Esophagus (tissue), 2 donors: ENCODE measurements at regions not wholly inside any gene's neighbourhood (a gene's known extent, or its start where the extent isn't known, plus 50 kb on each side); places are given as distances from the start of the nearest gene placed in this dataset.

ENCODE experiments used
- H3K27ac ChIP-seq, 2 donors: one replicate each; pipeline ENCODE4 v1.5.1; 2013; ENCODE audit warnings: low read depth in 2 of 2, mild to moderate bottlenecking in 2 of 2, inconsistent platforms in 1 of 2, low read length in 1 of 2, moderate library complexity in 1 of 2
- H3K27me3 ChIP-seq, 2 donors: one replicate each; pipeline ENCODE4 v1.6.1; 2013; ENCODE audit warnings: low read length in 2 of 2, control low read depth in 1 of 2, mild to moderate bottlenecking in 1 of 2; ENCODE audit not compliant: insufficient read depth in 2 of 2, control insufficient read depth in 1 of 2
- H3K36me3 ChIP-seq, 2 donors: one replicate each; pipeline ENCODE4 v1.6.1; 2013; ENCODE audit warnings: low read length in 1 of 2; ENCODE audit not compliant: control insufficient read depth in 2 of 2, insufficient read depth in 2 of 2
- H3K4me1 ChIP-seq, 2 donors: one replicate each; pipeline ENCODE4 v1.6.1; 2013; ENCODE audit warnings: low read length in 1 of 2; ENCODE audit not compliant: control insufficient read depth in 2 of 2, insufficient read depth in 2 of 2
- H3K4me3 ChIP-seq, 2 donors: one replicate each; pipeline ENCODE4 v1.5.1; 2013; ENCODE audit warnings: low read length in 2 of 2, mild to moderate bottlenecking in 2 of 2, low read depth in 1 of 2, moderate library complexity in 1 of 2
- H3K9me3 ChIP-seq, 2 donors: one replicate each; pipeline ENCODE4 v1.6.1; 2013; ENCODE audit warnings: mild to moderate bottlenecking in 2 of 2, low read depth in 1 of 2, low read length in 1 of 2, moderate library complexity in 1 of 2; ENCODE audit not compliant: control insufficient read depth in 2 of 2, insufficient read depth in 1 of 2
- WGBS, 2 donors: extraction: QIAGEN DNeasy Blood & Tissue Kit; methylation state at CpG; one replicate each; pipeline ENCODE4 v1.1.7; 2013; 5-methylcytosine and 5-hydroxymethylcytosine counted together
- donor health status: healthy with polysubstance abuse.
- donor health status: Bipolar disorder and iron deficiency.

DNA sequence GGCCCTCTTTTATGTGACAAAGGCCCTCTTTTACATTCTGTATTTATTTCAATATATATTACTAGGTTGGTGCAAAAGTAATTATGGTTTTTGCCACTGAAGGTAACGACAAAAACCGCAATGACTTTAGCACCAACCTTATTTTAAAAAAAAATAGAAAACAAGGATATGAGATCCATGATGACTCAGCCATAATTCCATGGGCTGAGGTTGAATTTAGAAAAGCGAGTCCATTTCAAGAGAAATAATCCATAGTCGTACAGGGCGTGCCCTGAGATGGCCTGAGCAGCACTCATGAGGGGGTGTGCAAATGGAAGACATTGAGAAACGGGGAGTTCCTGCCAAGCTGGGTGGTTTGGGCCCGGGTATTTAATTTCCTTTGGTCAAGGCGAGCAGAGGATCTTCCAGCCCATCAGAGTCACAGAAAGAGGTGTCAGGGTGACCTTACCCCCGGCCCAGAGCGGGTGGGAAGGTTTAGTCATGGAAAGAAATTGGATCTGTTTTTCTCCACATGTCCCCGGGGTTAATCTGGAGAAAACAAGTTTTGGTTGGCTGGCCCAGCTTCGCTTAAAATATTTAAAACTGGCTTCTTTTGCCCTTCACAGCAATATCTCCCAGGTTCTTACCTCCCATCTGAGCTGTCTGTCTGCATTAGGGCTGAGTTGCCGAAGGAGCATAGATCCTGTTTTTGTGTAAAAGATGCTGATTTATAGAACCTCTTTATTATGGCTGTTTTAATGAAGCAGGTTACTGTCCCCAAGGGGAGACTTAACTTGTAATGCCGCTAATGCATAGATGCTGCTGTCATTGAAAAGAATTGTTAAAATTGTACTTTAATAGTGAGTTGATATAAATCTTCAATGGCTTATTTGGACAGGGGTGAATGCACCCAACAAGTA, 255.6 kb downstream of the PREX1 start:
- Histone ChIP-seq H3K27ac (no peak overlapping the region), H3K27me3 (no peaks in the 10 kb centered on the region), H3K9me3 (no peaks in the 10 kb centered on the region), H3K36me3 (no peaks in the 10 kb centered on the region), H3K4me1 (no peaks in the 10 kb centered on the region), H3K4me3 (no peak overlapping the region)
- WGBS, 2 donors: 77 to 84% methylated on average over 14 of the region's 14 CpGs

DNA sequence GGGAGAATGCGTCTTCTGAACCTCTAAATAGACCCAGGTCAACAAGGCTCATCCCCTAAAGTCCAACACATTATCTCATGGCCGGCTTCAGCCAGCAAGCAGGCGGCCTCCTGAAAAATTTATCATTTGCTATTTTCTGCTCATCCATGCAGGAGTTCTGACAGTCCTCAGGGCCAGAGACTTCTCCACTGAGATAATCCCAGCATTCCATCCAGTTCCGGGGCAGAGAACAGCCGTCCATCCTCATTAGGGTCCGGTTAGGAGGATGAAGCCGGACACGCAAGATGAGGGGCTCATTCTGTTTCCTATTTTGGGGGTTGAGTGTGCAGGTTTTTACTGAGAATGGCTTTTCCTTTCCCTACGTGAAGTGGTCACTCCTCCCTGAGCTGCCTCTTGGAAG, 258.1 kb downstream of the PREX1 start:
- no peaks in the 10 kb centered on the region for H3K36me3 ChIP-seq
- no peaks in the 10 kb centered on the region for H3K27me3 ChIP-seq
- WGBS, 2 donors: 71 to 74% methylated on average over 9 of the region's 9 CpGs
- H3K4me1 ChIP-seq: no peaks in the 10 kb centered on the region
- peaks cover 0 to 3% of the 10 kb centered on the region in 2 donors for H3K9me3 ChIP-seq
- H3K27ac ChIP-seq: no peak overlapping the region
- no peak overlapping the region for H3K4me3 ChIP-seq

DNA sequence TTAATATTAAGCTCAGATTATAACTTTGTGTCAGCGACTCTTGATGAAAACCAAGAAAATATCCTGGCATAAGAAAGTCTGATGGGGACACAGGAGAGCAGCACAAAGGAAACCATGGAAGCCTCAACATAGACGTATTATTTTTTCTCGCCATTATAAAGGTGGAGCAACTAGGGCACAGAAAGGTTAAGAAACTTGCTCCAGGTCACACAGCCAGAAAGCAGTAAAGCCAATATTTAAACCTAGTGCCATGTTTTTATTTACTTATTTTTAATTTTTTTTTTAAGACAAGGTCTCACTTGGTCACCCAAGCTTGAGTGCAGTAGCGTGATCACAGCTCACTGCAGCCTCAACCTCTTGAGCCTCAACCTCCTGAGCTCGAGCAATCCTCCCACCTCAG, 259.3 kb downstream of the PREX1 start:
- H3K9me3 ChIP-seq: peaks cover 0 to 3% of the 10 kb centered on the region in 2 donors
- WGBS, 2 donors: 85 to 88% methylated on average over 5 of the region's 5 CpGs
- no peak overlapping the region for H3K4me3 ChIP-seq
- H3K27me3 ChIP-seq: no peaks in the 10 kb centered on the region
- H3K27ac ChIP-seq: no peak overlapping the region
- no peaks in the 10 kb centered on the region for H3K4me1 ChIP-seq
- no peaks in the 10 kb centered on the region for H3K36me3 ChIP-seq

DNA sequence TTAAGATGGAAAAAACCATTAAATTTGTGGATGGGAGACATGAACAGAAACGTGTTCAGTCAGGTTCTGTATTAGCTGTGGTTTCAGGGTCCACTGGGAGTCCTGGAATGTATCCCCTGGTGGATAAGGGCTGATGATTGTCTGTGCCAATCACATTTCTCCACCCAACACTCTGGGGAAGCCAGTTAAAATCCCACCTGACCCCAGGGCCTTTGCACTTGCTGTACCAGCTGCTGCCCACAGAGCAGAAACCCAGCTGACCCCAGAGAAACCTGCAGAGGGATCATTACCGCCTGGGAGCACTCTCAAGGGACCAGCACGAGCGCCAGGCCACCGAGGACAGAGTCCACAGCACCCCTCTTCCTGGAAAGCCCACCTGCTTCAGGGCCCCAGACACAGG, 260.7 kb downstream of the PREX1 start:
- no peaks in the 10 kb centered on the region for H3K27me3 ChIP-seq
- H3K4me3 ChIP-seq: no peak overlapping the region
- no peak overlapping the region for H3K27ac ChIP-seq
- no peaks in the 10 kb centered on the region for H3K4me1 ChIP-seq
- H3K9me3 ChIP-seq: peaks cover 0 to 3% of the 10 kb centered on the region in 2 donors
- no peaks in the 10 kb centered on the region for H3K36me3 ChIP-seq
- 72 to 80% methylated on average over 5 of the region's 5 CpGs for WGBS, 2 donors

DNA sequence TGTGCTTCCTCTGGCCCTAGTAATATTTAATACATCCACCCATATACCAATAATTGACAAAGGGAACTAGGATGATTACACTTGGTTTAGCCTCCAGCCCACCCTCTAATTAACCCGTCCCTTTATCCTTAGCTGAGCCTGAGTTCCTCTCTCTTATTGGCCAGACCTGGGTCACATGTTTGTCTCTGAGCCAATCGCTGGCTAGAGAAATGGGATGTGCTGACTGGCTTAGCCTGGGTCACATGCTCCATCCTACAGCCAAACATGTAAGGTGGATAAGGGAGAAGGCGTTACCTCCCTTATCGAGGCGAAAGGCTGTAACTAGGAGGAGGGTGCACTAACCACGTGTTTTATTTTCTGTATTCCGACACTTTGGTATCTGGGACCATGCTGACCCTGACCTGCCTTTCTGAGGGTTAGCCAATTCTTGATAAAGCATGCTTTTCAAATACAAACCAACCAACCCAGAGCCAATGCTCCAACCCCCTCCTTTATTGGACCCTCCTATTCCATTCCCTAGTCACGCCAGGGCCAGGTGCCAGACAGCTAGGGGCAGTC, 262.7 kb downstream of the PREX1 start:
- 67 to 74% methylated on average over 8 of the region's 8 CpGs for WGBS, 2 donors
- H3K27me3 ChIP-seq: no peaks in the 10 kb centered on the region
- H3K4me1 ChIP-seq: no peaks in the 10 kb centered on the region
- H3K27ac ChIP-seq: no peak overlapping the region
- H3K4me3 ChIP-seq: no peak overlapping the region
- H3K36me3 ChIP-seq: no peaks in the 10 kb centered on the region
- H3K9me3 ChIP-seq: peaks cover 0 to 3% of the 10 kb centered on the region in 2 donors

GRCh38 chr20:48563191-48563870, 264.5 kb downstream of the PREX1 start:
- Histone ChIP-seq H3K4me1 (no peaks in the 10 kb centered on the region), H3K27me3 (no peaks in the 10 kb centered on the region), H3K4me3 (no peak overlapping the region), H3K27ac (no peak overlapping the region), H3K36me3 (no peaks in the 10 kb centered on the region), H3K9me3 (peaks cover 0 to 3% of the 10 kb centered on the region in 2 donors)
- 94 to 95% methylated on average over 21 of the region's 21 CpGs for WGBS, 2 donors

DNA sequence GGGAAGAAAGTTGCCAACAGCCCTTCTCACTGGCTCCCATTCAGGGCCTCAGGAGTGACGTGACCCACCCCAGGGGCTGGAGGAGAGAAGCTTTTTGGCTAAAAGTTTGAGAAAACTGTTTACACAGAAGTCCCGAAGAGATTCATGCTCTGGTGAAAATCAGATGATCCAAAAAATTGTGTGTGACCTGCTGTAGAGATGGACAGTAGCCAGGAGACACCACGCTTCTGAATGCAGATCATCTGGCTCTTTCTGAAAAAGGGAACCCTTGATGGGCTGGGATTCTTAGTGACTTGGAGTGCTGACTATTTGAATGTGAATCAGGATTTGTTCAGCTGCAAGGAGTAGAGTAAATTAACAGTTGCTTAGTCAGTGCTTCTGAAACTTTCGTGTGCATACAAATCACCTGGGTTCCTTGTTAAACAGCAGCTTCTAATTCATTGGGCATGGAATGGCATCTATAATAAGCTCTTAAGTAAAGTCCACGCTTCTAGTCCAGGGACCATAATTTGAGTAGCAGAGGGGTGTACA, 265.1 kb downstream of the PREX1 start:
- Histone ChIP-seq H3K9me3 (peaks cover 0 to 3% of the 10 kb centered on the region in 2 donors), H3K27ac (no peak overlapping the region), H3K4me3 (no peak overlapping the region), H3K36me3 (no peaks in the 10 kb centered on the region), H3K27me3 (no peaks in the 10 kb centered on the region), H3K4me1 (no peaks in the 10 kb centered on the region)
- WGBS, 2 donors: 53 to 66% methylated on average over 5 of the region's 5 CpGs

DNA sequence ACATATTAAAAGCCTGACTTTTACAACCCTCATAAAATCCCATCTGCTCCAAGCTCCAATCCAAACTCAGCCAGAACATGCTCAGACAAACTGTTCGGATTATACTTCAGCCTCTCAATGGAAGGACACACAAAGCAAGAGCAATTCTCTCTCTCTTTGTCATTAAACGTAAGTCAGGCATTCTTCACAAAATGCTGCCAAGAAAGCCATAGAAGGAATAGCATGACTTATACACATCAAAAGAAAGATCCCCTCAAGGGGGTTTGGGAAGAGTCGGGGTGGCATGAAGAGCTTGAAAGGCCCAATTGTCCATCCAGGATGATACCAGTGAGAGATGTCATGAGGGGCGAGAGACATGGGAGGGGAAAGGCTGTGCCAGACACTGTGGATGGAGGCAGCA, 268.9 kb downstream of the PREX1 start:
- H3K9me3 ChIP-seq: no peaks in the 10 kb centered on the region
- H3K27me3 ChIP-seq: no peaks in the 10 kb centered on the region
- no peak overlapping the region for H3K27ac ChIP-seq
- no peak overlapping the region for H3K4me3 ChIP-seq
- WGBS, 2 donors: 60 to 67% methylated on average over 4 of the region's 4 CpGs
- H3K4me1 ChIP-seq: no peaks in the 10 kb centered on the region
- no peaks in the 10 kb centered on the region for H3K36me3 ChIP-seq

DNA sequence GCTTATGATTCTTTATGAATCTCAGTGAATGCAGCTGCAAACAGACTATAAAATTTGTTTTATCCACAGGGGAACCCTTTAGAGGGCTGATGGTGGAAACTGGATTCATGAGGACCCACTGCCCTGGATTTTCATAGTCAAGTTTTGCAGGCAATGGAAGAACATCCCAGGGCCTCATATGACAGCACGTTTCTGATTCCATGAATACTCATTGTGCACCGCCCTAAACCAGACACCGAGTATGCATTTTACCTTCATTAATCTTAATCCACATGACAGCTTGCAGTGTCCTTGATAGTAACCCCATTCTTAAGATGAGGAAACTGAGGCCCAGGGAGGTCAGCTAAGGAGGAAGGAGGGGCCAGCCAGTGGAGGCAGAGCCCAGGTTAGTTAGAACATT, 270.4 kb downstream of the PREX1 start:
- no peaks in the 10 kb centered on the region for H3K9me3 ChIP-seq
- H3K27me3 ChIP-seq: no peaks in the 10 kb centered on the region
- no peaks in the 10 kb centered on the region for H3K36me3 ChIP-seq
- no peak overlapping the region for H3K4me3 ChIP-seq
- H3K27ac ChIP-seq: no peak overlapping the region
- no peaks in the 10 kb centered on the region for H3K4me1 ChIP-seq
- WGBS, 2 donors: 77 to 81% methylated on average over 3 of the region's 3 CpGs
